WTC11 (cell line): ENCODE measurements at regions not wholly inside any gene's neighbourhood (a gene's known extent, or its start where the extent isn't known, plus 50 kb on each side); places are given as distances from the start of the nearest gene placed in this dataset.

Experiments used
- ATAC-seq: fragments of 200-7000 bp; cut with Tn5 transposase; 2 replicates; pipeline ENCODE4 v1.10.0; 2021; ENCODE audit warnings: mild to moderate bottlenecking, moderate library complexity
- CTCF ChIA-PET: fragments of 300-600 bp; sonication (Branson Sonifier 250); formaldehyde crosslinking; loops from one replicate; lab custom pipeline; 2021; ENCODE audit warnings: antibody characterized with exemption; lab: Charles Lee
- POLR2A ChIA-PET: fragments of 350-600 bp; sonication (Branson Sonifier 250); formaldehyde crosslinking; loops from one replicate; lab custom pipeline; 2021; ENCODE audit warnings: antibody characterized with exemption; lab: Charles Lee
- DNase-seq: peaks from one replicate; pipeline ENCODE4 v3.0.0; 2021; ENCODE audit warnings: low spot score
- H3K27ac Mint-ChIP-seq: 2 replicates; pipeline ENCODE4 v1.8.0; 2021; ENCODE audit warnings: mixed read lengths
- H3K27me3 Mint-ChIP-seq: 2 replicates; pipeline ENCODE4 v1.8.0; 2021; ENCODE audit warnings: low read depth, mild to moderate bottlenecking, moderate library complexity, mixed read lengths
- H3K36me3 Mint-ChIP-seq: 2 replicates; pipeline ENCODE4 v1.8.0; 2021; ENCODE audit warnings: mixed read lengths
- H3K4me1 Mint-ChIP-seq: 2 replicates; pipeline ENCODE4 v1.8.0; 2022; ENCODE audit warnings: mixed read lengths
- H3K4me3 Mint-ChIP-seq: 2 replicates; pipeline ENCODE4 v1.8.0; 2021; ENCODE audit warnings: mild to moderate bottlenecking, moderate library complexity, mixed read lengths
- H3K9me3 Mint-ChIP-seq: 2 replicates; pipeline ENCODE4 v1.8.0; 2021; ENCODE audit warnings: mixed read lengths
- ATF3 ChIP-seq: sonication (generic); formaldehyde crosslinking; conservative IDR thresholded peaks from 2 replicates; pipeline ENCODE4 v1.8.1; 2022; ENCODE audit warnings: mild to moderate bottlenecking, missing genetic modification reagents
- ATF6 ChIP-seq: sonication (generic); formaldehyde crosslinking; IDR thresholded peaks from 2 replicates; pipeline ENCODE4 v1.8.1; 2023; ENCODE audit warnings: mild to moderate bottlenecking, missing genetic modification reagents
- CREM ChIP-seq: sonication (generic); formaldehyde crosslinking; IDR thresholded peaks from 2 replicates; pipeline ENCODE4 v1.8.1; 2022; ENCODE audit warnings: mild to moderate bottlenecking, missing genetic modification reagents, moderate library complexity
- FOXK1 ChIP-seq: sonication (generic); formaldehyde crosslinking; IDR thresholded peaks from 2 replicates; pipeline ENCODE4 v1.8.0; 2022; ENCODE audit warnings: mild to moderate bottlenecking, moderate library complexity, missing genetic modification reagents
- FOXP4 ChIP-seq: sonication (generic); formaldehyde crosslinking; IDR thresholded peaks from 2 replicates; pipeline ENCODE4 v1.8.0; 2022; ENCODE audit warnings: mild to moderate bottlenecking, missing genetic modification reagents
- GRHL2 ChIP-seq: fragments of 250-450 bp; sonication (Bioruptor Pico); IDR thresholded peaks from 2 replicates; pipeline ENCODE4 v1.8.0; 2022; ENCODE audit warnings: mild to moderate bottlenecking, moderate library complexity; ENCODE audit not compliant: insufficient replicate concordance, severe bottlenecking
- IRF1 ChIP-seq: sonication (generic); formaldehyde crosslinking; IDR thresholded peaks from 2 replicates; pipeline ENCODE4 v1.8.0; 2023; ENCODE audit warnings: missing genetic modification reagents
- IRF2 ChIP-seq: sonication (generic); formaldehyde crosslinking; IDR thresholded peaks from 2 replicates; pipeline ENCODE4 v1.8.0; 2022; ENCODE audit warnings: low read depth, missing genetic modification reagents, borderline replicate concordance
- MAX ChIP-seq: sonication (generic); formaldehyde crosslinking; IDR thresholded peaks from 2 replicates; pipeline ENCODE4 v1.8.0; 2022; ENCODE audit warnings: mild to moderate bottlenecking, missing genetic modification reagents
- MXD4 ChIP-seq: fragments of 250-450 bp; sonication (Bioruptor Pico); IDR thresholded peaks from 2 replicates; pipeline ENCODE4 v1.8.0; 2021; ENCODE audit warnings: mild to moderate bottlenecking, moderate library complexity, borderline replicate concordance
- NR2C2 ChIP-seq: sonication (generic); formaldehyde crosslinking; IDR thresholded peaks from 2 replicates; pipeline ENCODE4 v1.8.0; 2022; ENCODE audit warnings: mild to moderate bottlenecking, missing genetic modification reagents
- NR3C1 ChIP-seq: sonication (generic); formaldehyde crosslinking; conservative IDR thresholded peaks from 2 replicates; pipeline ENCODE4 v1.8.1; 2023; ENCODE audit warnings: low read depth, mild to moderate bottlenecking, missing genetic modification reagents
- PRDM15 ChIP-seq: sonication (generic); formaldehyde crosslinking; IDR thresholded peaks from 2 replicates; pipeline ENCODE4 v1.8.0; 2022; ENCODE audit warnings: missing genetic modification reagents
- RORB ChIP-seq: fragments of 250-450 bp; sonication (Bioruptor Pico); IDR thresholded peaks from 2 replicates; pipeline ENCODE4 v1.9.0; 2021; ENCODE audit warnings: mild to moderate bottlenecking
- STAT6 ChIP-seq: sonication (generic); formaldehyde crosslinking; conservative IDR thresholded peaks from 2 replicates; pipeline ENCODE4 v1.8.1; 2023; ENCODE audit warnings: mild to moderate bottlenecking, low read depth, missing genetic modification reagents, moderate library complexity
- TEAD4 ChIP-seq: sonication (generic); formaldehyde crosslinking; IDR thresholded peaks from 2 replicates; pipeline ENCODE4 v1.8.0; 2022; ENCODE audit warnings: mild to moderate bottlenecking, missing genetic modification reagents
- USF2 ChIP-seq: sonication (generic); formaldehyde crosslinking; IDR thresholded peaks from 2 replicates; pipeline ENCODE4 v1.8.1; 2023; ENCODE audit warnings: mild to moderate bottlenecking, missing genetic modification reagents, moderate library complexity
- ZBTB43 ChIP-seq: sonication (generic); formaldehyde crosslinking; IDR thresholded peaks from 2 replicates; pipeline ENCODE4 v1.8.1; 2023; ENCODE audit warnings: mild to moderate bottlenecking, missing genetic modification reagents
- ZNF138 ChIP-seq: sonication (generic); formaldehyde crosslinking; conservative IDR thresholded peaks from 2 replicates; pipeline ENCODE4 v1.8.1; 2022; ENCODE audit warnings: mild to moderate bottlenecking, moderate library complexity, missing genetic modification reagents

GRCh38 chr1:105894006-105894405 is 1162.5 kb upstream of the PRMT6 start:
- TF ChIP-seq IRF1 (CRISPR knock-in tag) (no peak), NR3C1 (CRISPR knock-in tag) (no peak), TEAD4 (no peak), NR2C2 (CRISPR knock-in tag) (no peak), IRF2 (CRISPR knock-in tag) (no peak), ATF3 (CRISPR knock-in tag) (no peak), MXD4 (CRISPR knock-in tag) (no peak), GRHL2 (CRISPR knock-in tag) (no peak), USF2 (CRISPR knock-in tag) (no peak), FOXK1 (CRISPR knock-in tag) (no peak), ZBTB43 (CRISPR knock-in tag) (no peak), CREM (CRISPR knock-in tag) (no peak), RORB (CRISPR knock-in tag) (no peak), ATF6 (CRISPR knock-in tag) (no peak), FOXP4 (no peak), MAX (CRISPR knock-in tag) (no peak), ZNF138 (CRISPR knock-in tag) (no peak), STAT6 (CRISPR knock-in tag) (no peak), PRDM15 (CRISPR knock-in tag) (no peak)
- DNase-seq (no peak), ATAC-seq (no peak)
- ChIA-PET CTCF (interaction anchor here (0.7 kb wide), 1 partner anchor 16 kb away, joined by 3 read pairs; no protein-coding TSS in a partner anchor), POLR2A (no interaction called here)
- H3K27me3 Mint-ChIP-seq: no peaks in the 10 kb centered on the region
- no peak overlapping the region for H3K4me3 Mint-ChIP-seq
- H3K9me3 Mint-ChIP-seq: peaks cover 34% of the 10 kb centered on the region
- no peak overlapping the region for H3K27ac Mint-ChIP-seq
- H3K4me1 Mint-ChIP-seq: no peaks in the 10 kb centered on the region
- peaks cover 12% of the 10 kb centered on the region for H3K36me3 Mint-ChIP-seq
